Thoracic aorta (tissue), 2 donors: ENCODE measurements at regions not wholly inside any gene's neighbourhood (a gene's known extent, or its start where the extent isn't known, plus 50 kb on each side); places are given as distances from the start of the nearest gene placed in this dataset.

Source experiments
- ATAC-seq: fragments of 150-250 bp; one replicate; pipeline ENCODE4 v1.8.0; 2017; ENCODE audit warnings: low read depth; ENCODE audit not compliant: insufficient number of reproducible peaks, low FRiP score
- DNase-seq: peaks from one replicate; pipeline ENCODE4 v3.0.0-alpha.2; 2020; ENCODE audit warnings: low spot score
- H3K27ac ChIP-seq, 2 donors: fragments of 200-600 bp; sonication (generic); 1 replicate in 1 of 2; 2 replicates in 1 of 2; pipeline ENCODE4 v1.5.1; 2016; ENCODE audit warnings: mild to moderate bottlenecking in 2 of 2, moderate library complexity in 2 of 2
- H3K27me3 ChIP-seq: fragments of 200-600 bp; sonication (generic); replicated peaks from 2 replicates; pipeline ENCODE4 v1.6.0; 2016; ENCODE audit warnings: mild to moderate bottlenecking; ENCODE audit not compliant: insufficient read depth
- H3K36me3 ChIP-seq: fragments of 200-600 bp; sonication (generic); one replicate; pipeline ENCODE4 v1.5.1; 2016
- H3K4me1 ChIP-seq, 2 donors: fragments of 200-600 bp; sonication (generic); 1 replicate in 1 of 2; 2 replicates in 1 of 2; pipeline versions ENCODE4 v1.5.1 to v1.6.0; 2016; ENCODE audit warnings: low read depth in 2 of 2, mild to moderate bottlenecking in 1 of 2; ENCODE audit not compliant: control insufficient read depth in 1 of 2
- H3K4me3 ChIP-seq: fragments of 200-600 bp; sonication (generic); 2 replicates; pipeline ENCODE4 v1.5.1; 2016; ENCODE audit warnings: mild to moderate bottlenecking
- H3K9me3 ChIP-seq: fragments of 200-600 bp; sonication (generic); 2 replicates; pipeline ENCODE4 v1.5.1; 2016
- TF ChIP-seq, protein P1 (sequence below): fragments of 200-600 bp; sonication (generic); IDR thresholded peaks from one replicate; pipeline ENCODE4 v1.5.1; 2019; ENCODE audit warnings: antibody characterized with exemption

GRCh38 chr12:54773593-54773992, 80.7 kb upstream of the MUCL1 start:
- H3K9me3 ChIP-seq = no peaks in the 10 kb centered on the region
- DNase-seq (no peak), ATAC-seq (no peak)
- no peaks in the 10 kb centered on the region for H3K4me1 ChIP-seq
- no peaks in the 10 kb centered on the region for H3K36me3 ChIP-seq
- TF ChIP-seq, protein P1, sequence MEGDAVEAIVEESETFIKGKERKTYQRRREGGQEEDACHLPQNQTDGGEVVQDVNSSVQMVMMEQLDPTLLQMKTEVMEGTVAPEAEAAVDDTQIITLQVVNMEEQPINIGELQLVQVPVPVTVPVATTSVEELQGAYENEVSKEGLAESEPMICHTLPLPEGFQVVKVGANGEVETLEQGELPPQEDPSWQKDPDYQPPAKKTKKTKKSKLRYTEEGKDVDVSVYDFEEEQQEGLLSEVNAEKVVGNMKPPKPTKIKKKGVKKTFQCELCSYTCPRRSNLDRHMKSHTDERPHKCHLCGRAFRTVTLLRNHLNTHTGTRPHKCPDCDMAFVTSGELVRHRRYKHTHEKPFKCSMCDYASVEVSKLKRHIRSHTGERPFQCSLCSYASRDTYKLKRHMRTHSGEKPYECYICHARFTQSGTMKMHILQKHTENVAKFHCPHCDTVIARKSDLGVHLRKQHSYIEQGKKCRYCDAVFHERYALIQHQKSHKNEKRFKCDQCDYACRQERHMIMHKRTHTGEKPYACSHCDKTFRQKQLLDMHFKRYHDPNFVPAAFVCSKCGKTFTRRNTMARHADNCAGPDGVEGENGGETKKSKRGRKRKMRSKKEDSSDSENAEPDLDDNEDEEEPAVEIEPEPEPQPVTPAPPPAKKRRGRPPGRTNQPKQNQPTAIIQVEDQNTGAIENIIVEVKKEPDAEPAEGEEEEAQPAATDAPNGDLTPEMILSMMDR = no peak
- no peak overlapping the region for H3K4me3 ChIP-seq
- no peak overlapping the region for H3K27ac ChIP-seq
- no peaks in the 10 kb centered on the region for H3K27me3 ChIP-seq

- no peak overlapping the region for H3K27ac ChIP-seq
- TF ChIP-seq, protein P1 = no peak
- no peaks in the 10 kb centered on the region for H3K9me3 ChIP-seq
- ATAC-seq (no peak), DNase-seq (no peak)
- H3K36me3 ChIP-seq = no peaks in the 10 kb centered on the region
- no peaks in the 10 kb centered on the region for H3K4me1 ChIP-seq
- H3K4me3 ChIP-seq = no peak overlapping the region
- H3K27me3 ChIP-seq = no peaks in the 10 kb centered on the region
Observed at GRCh38 chr12:54765652-54766051, 88.7 kb upstream of the MUCL1 start.

GRCh38 chr12:54762390-54762789, 91.9 kb upstream of the MUCL1 start:
- Histone ChIP-seq H3K4me3 (no peak overlapping the region), H3K36me3 (no peaks in the 10 kb centered on the region), H3K27me3 (no peaks in the 10 kb centered on the region), H3K9me3 (no peaks in the 10 kb centered on the region), H3K27ac (no peak overlapping the region), H3K4me1 (no peaks in the 10 kb centered on the region)
- DNase-seq = no peak
- TF ChIP-seq, protein P1 = no peak
- no peak for ATAC-seq

DNA sequence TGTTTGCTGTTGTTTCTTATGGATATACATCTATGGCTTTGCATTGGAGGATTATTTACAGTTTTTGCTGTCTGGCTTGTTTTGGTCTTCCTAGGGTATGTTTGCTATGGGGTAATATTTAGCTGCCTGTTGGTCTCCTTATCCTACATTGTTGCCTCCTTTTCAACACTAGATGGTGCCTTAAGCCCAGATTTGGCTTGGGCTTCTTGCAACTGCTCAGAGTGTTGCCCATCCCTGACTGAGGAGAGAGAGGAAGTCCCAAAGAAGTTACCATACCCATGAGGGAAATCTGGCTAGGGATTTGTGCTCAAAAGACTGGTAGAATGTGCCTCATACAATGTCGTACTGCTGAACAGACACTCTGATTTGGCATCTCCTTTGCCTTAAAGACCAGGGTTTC, 94.6 kb upstream of the MUCL1 start:
- Histone ChIP-seq H3K27me3 (no peaks in the 10 kb centered on the region), H3K4me1 (no peaks in the 10 kb centered on the region), H3K36me3 (no peaks in the 10 kb centered on the region), H3K9me3 (no peaks in the 10 kb centered on the region), H3K4me3 (no peak overlapping the region), H3K27ac (no peak overlapping the region)
- TF ChIP-seq, protein P1 = no peak
- ATAC-seq (no peak), DNase-seq (no peak)

GRCh38 chr12:54751493-54751892, 102.8 kb upstream of the MUCL1 start:
- Histone ChIP-seq H3K9me3 (no peaks in the 10 kb centered on the region), H3K27me3 (no peaks in the 10 kb centered on the region), H3K27ac (no peak overlapping the region), H3K4me3 (no peak overlapping the region), H3K36me3 (no peaks in the 10 kb centered on the region), H3K4me1 (no peaks in the 10 kb centered on the region)
- ATAC-seq (no peak), DNase-seq (no peak)
- TF ChIP-seq, protein P1 = no peak
